SU-DHL-6 (cell line): ENCODE measurements at regions not wholly inside any gene's neighbourhood (a gene's known extent, or its start where the extent isn't known, plus 50 kb on each side); places are given as distances from the start of the nearest gene placed in this dataset.

Experiments used
- EZH2phosphoT487 ChIP-seq: fragments of 200-600 bp; sonication (generic), shearing (Covaris generic); conservative IDR thresholded peaks from 2 replicates; pipeline ENCODE4 v1.6.1; 2018; ENCODE audit warnings: mild to moderate bottlenecking, antibody characterized with exemption, low read length, moderate library complexity, mixed read lengths
- TF ChIP-seq, protein P1 (sequence below): fragments of 200-600 bp; sonication (generic); IDR thresholded peaks from one replicate; pipeline ENCODE4 v1.5.1; 2017; ENCODE audit warnings: antibody characterized with exemption, mild to moderate bottlenecking, low read length, moderate library complexity; ENCODE audit not compliant: insufficient read depth, poor library complexity, severe bottlenecking

DNA sequence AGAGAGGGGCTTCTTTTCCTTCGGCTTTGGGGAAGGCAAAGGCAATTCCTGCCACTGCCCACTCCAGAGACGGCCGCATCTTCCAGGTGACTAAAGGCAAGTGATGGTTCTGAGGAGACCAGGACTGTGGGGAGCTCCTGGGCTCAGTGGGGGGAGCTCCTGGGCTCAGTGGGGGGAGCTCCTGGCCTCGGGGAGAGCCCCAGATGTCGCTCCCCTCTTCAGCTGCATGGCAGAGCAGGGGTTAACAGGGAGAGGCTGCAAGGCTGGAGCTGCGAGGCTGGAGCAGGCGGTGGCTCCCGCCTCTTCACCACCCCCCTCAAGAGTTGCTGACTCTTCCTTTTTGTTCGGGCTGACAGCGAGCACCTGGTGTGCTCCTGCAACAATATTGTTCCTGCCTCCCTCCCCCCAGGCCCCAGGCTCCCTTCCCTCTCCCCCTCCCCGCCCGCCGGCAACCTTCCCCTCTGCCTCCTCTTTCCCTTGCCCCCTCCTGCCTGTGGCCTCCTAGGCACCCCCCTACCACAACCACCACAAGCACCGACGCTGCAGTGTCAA lies 56.3 kb upstream of the LBX1 start:
- TF ChIP-seq, protein P1, sequence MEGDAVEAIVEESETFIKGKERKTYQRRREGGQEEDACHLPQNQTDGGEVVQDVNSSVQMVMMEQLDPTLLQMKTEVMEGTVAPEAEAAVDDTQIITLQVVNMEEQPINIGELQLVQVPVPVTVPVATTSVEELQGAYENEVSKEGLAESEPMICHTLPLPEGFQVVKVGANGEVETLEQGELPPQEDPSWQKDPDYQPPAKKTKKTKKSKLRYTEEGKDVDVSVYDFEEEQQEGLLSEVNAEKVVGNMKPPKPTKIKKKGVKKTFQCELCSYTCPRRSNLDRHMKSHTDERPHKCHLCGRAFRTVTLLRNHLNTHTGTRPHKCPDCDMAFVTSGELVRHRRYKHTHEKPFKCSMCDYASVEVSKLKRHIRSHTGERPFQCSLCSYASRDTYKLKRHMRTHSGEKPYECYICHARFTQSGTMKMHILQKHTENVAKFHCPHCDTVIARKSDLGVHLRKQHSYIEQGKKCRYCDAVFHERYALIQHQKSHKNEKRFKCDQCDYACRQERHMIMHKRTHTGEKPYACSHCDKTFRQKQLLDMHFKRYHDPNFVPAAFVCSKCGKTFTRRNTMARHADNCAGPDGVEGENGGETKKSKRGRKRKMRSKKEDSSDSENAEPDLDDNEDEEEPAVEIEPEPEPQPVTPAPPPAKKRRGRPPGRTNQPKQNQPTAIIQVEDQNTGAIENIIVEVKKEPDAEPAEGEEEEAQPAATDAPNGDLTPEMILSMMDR = no peak
- no peak for TF ChIP-seq EZH2phosphoT487
